Prostate gland (tissue), 1 donor: ENCODE measurements at regions not wholly inside any gene's neighbourhood (a gene's known extent, or its start where the extent isn't known, plus 50 kb on each side); places are given as distances from the start of the nearest gene placed in this dataset.

Source experiments
- POLR2A ChIP-seq: fragments of 450-650 bp; IDR thresholded peaks from one replicate; pipeline ENCODE4 v1.6.1; 2016; ENCODE audit warnings: antibody characterized with exemption, mild to moderate bottlenecking
- POLR2AphosphoS5 ChIP-seq: sonication (generic); formaldehyde crosslinking; IDR thresholded peaks from one replicate; pipeline ENCODE4 v1.6.1; 2017; ENCODE audit warnings: antibody characterized with exemption

- no peak for TF ChIP-seq POLR2A
- TF ChIP-seq POLR2AphosphoS5, result no peak
These were observed 235.6 kb downstream of the CPS1 start for GRCh38 chr2:210792000-210792399.
